IMR-90 (cell line): ENCODE measurements at regions not wholly inside any gene's neighbourhood (a gene's known extent, or its start where the extent isn't known, plus 50 kb on each side); places are given as distances from the start of the nearest gene placed in this dataset.

Source experiments
- ATAC-seq: fragments of 200-7000 bp; cut with Tn5 transposase; 2 replicates; pipeline ENCODE4 v1.9.1; 2020; ENCODE audit warnings: low read depth, mild to moderate bottlenecking, moderate library complexity
- BruUV-seq: library from RNA; stranded (reverse); fragments of 400-500 nt; replicated peaks from 2 replicates; lab custom pipeline; 2021; lab: Mats Ljungman, UMichigan
- CTCF ChIA-PET: fragments of 300-600 bp; formaldehyde crosslinking; extraction: SDS; loops from one replicate; lab custom pipeline; 2021; ENCODE audit warnings: antibody characterized with exemption; lab: Yijun Ruan, JAX
- POLR2A ChIA-PET: fragments of 300-600 bp; sonication (Branson Sonifier 250); formaldehyde crosslinking; loops from one replicate; lab custom pipeline; 2022; ENCODE audit warnings: antibody characterized with exemption; ENCODE audit not compliant: unreplicated experiment; lab: Charles Lee
- DNase-seq: peaks from one replicate; pipeline ENCODE4 v3.0.0; 2013
- H2AFZ ChIP-seq: replicated peaks from 2 replicates; pipeline ENCODE3; 2013; ENCODE audit warnings: low read length, mild to moderate bottlenecking; ENCODE audit not compliant: poor library complexity
- H2AK5ac ChIP-seq: 2 replicates; pipeline ENCODE4 v1.6.1; 2013; ENCODE audit warnings: low read depth, low read length, inconsistent platforms
- H2AK9ac ChIP-seq: replicated peaks from 2 replicates; pipeline ENCODE3; 2013; ENCODE audit warnings: mild to moderate bottlenecking, low read depth, low read length, moderate library complexity; ENCODE audit not compliant: poor library complexity
- H2BK120ac ChIP-seq: 2 replicates; pipeline ENCODE4 v1.6.1; 2013; ENCODE audit warnings: low read depth, low read length, inconsistent platforms
- H2BK15ac ChIP-seq: 3 replicates; pipeline ENCODE4 v1.6.1; 2013; ENCODE audit warnings: low read depth, low read length, inconsistent platforms
- H2BK20ac ChIP-seq: 2 replicates; pipeline ENCODE4 v1.6.1; 2013; ENCODE audit warnings: low read depth, mild to moderate bottlenecking, inconsistent platforms, low read length, moderate library complexity
- H2BK5ac ChIP-seq: 2 replicates; pipeline ENCODE4 v1.6.1; 2013; ENCODE audit warnings: mild to moderate bottlenecking, low read depth, low read length, inconsistent platforms; ENCODE audit not compliant: poor library complexity, severe bottlenecking
- H3K14ac ChIP-seq: replicated peaks from 2 replicates; pipeline ENCODE4 v1.6.1; 2013; ENCODE audit warnings: low read depth, low read length, inconsistent platforms
- H3K18ac ChIP-seq: 2 replicates; pipeline ENCODE4 v1.6.1; 2013; ENCODE audit warnings: low read depth, low read length, control low read depth
- H3K23ac ChIP-seq: 2 replicates; pipeline ENCODE4 v1.6.1; 2013; ENCODE audit warnings: low read depth, low read length, inconsistent platforms
- H3K27ac ChIP-seq: 2 replicates; pipeline ENCODE4 v1.5.1; 2013; ENCODE audit warnings: mild to moderate bottlenecking, control low read depth, low read length; ENCODE audit not compliant: insufficient read depth
- H3K27me3 ChIP-seq: 2 replicates; pipeline ENCODE4 v1.6.1; 2013; ENCODE audit warnings: low read length; ENCODE audit not compliant: control insufficient read depth, insufficient read depth
- H3K36me3 ChIP-seq: 2 replicates; pipeline ENCODE4 v1.6.1; 2013; ENCODE audit warnings: low read length, mixed read lengths; ENCODE audit not compliant: control insufficient read depth, insufficient read depth
- H3K4ac ChIP-seq: 2 replicates; pipeline ENCODE4 v1.6.1; 2013; ENCODE audit warnings: low read depth, low read length, inconsistent platforms
- H3K4me1 ChIP-seq: 2 replicates; pipeline ENCODE4 v1.6.1; 2013; ENCODE audit warnings: low read length, mixed read lengths; ENCODE audit not compliant: control insufficient read depth, insufficient read depth
- H3K4me2 ChIP-seq: 2 replicates; pipeline ENCODE4 v1.6.1; 2013; ENCODE audit warnings: low read depth, mild to moderate bottlenecking, control low read depth, low read length, moderate library complexity
- H3K4me3 ChIP-seq: 2 replicates; pipeline ENCODE4 v1.5.1; 2013; ENCODE audit warnings: low read depth, mild to moderate bottlenecking, control low read depth, low read length, moderate library complexity; ENCODE audit not compliant: insufficient read depth
- H3K56ac ChIP-seq: 2 replicates; pipeline ENCODE4 v1.6.1; 2013; ENCODE audit warnings: low read length, inconsistent platforms; ENCODE audit not compliant: insufficient read depth; ENCODE audit errors: extremely low read depth
- H3K79me1 ChIP-seq, 2 experiments: 2 replicates each; pipeline ENCODE4 v1.6.1; 2013; ENCODE audit warnings: low read length in 2 of 2, inconsistent platforms in 1 of 2, low read depth in 1 of 2
- H3K9ac ChIP-seq: 2 replicates; pipeline ENCODE4 v1.6.1; 2013; ENCODE audit warnings: low read depth, low read length, control low read depth
- H3K9me1 ChIP-seq: 2 replicates; pipeline ENCODE4 v1.6.1; 2013; ENCODE audit warnings: low read length, inconsistent platforms; ENCODE audit not compliant: insufficient read depth
- H3K9me3 ChIP-seq: 2 replicates; pipeline ENCODE4 v1.6.1; 2013; ENCODE audit warnings: low read length; ENCODE audit not compliant: control insufficient read depth, insufficient read depth
- H4K20me1 ChIP-seq: 2 replicates; pipeline ENCODE4 v1.6.1; 2013; ENCODE audit warnings: low read length, inconsistent platforms; ENCODE audit not compliant: insufficient read depth
- H4K5ac ChIP-seq: 2 replicates; pipeline ENCODE4 v1.6.1; 2013; ENCODE audit warnings: mild to moderate bottlenecking, low read depth, low read length, control low read depth
- H4K8ac ChIP-seq, 2 experiments: 2 replicates each; pipeline ENCODE4 v1.6.1; 2013; ENCODE audit warnings: low read depth in 2 of 2, low read length in 2 of 2, control low read depth in 1 of 2, inconsistent platforms in 1 of 2
- H4K91ac ChIP-seq: 2 replicates; pipeline ENCODE4 v1.6.1; 2013; ENCODE audit warnings: low read depth, low read length, inconsistent platforms; ENCODE audit not compliant: insufficient read depth
- BHLHE40 ChIP-seq: fragments of 150-350 bp; IDR thresholded peaks from 2 replicates; pipeline ENCODE4 v1.6.1; 2016; ENCODE audit warnings: mild to moderate bottlenecking, low read depth, low read length
- CEBPB ChIP-seq: IDR thresholded peaks from 2 replicates; pipeline ENCODE4 v1.6.1; 2012; ENCODE audit warnings: low read depth, low read length, improper control_type of control experiment
- CHD1 ChIP-seq: IDR thresholded peaks from 2 replicates; pipeline ENCODE4 v1.6.1; 2012; ENCODE audit warnings: low read depth, low read length, improper control_type of control experiment
- CTCF ChIP-seq: conservative IDR thresholded peaks from 2 replicates; pipeline ENCODE4 v1.5.1; 2012; ENCODE audit warnings: mild to moderate bottlenecking, low read depth, low read length, improper control_type of control experiment
- MAZ ChIP-seq: IDR thresholded peaks from 2 replicates; pipeline ENCODE4 v1.6.1; 2012; ENCODE audit warnings: low read depth, mild to moderate bottlenecking, low read length, improper control_type of control experiment, moderate library complexity, borderline replicate concordance
- MXI1 ChIP-seq: IDR thresholded peaks from 2 replicates; pipeline ENCODE4 v1.6.1; 2012; ENCODE audit warnings: low read depth, mild to moderate bottlenecking, low read length, moderate library complexity, borderline replicate concordance
- POLR2A ChIP-seq: IDR thresholded peaks from 2 replicates; pipeline ENCODE4 v1.6.1; 2012; ENCODE audit warnings: mild to moderate bottlenecking, low read depth, low read length
- RAD21 ChIP-seq: IDR thresholded peaks from 2 replicates; pipeline ENCODE4 v1.6.1; 2012; ENCODE audit warnings: low read length, improper control_type of control experiment
- RCOR1 ChIP-seq: IDR thresholded peaks from 2 replicates; pipeline ENCODE4 v1.6.1; 2012; ENCODE audit warnings: mild to moderate bottlenecking, low read length, improper control_type of control experiment; ENCODE audit not compliant: insufficient replicate concordance
- RFX5 ChIP-seq: IDR thresholded peaks from 2 replicates; pipeline ENCODE4 v1.8.0; 2012; ENCODE audit warnings: low read depth, mild to moderate bottlenecking, low read length, moderate library complexity
- USF2 ChIP-seq: fragments of 150-350 bp; IDR thresholded peaks from 2 replicates; pipeline ENCODE4 v1.6.1; 2017; ENCODE audit warnings: mild to moderate bottlenecking, antibody characterized with exemption, low read length, low read depth
- WGBS, 2 experiments: methylation state at CpG; one replicate each; pipeline versions ENCODE4 v1.1.5 to v1.1.7; 2013; ENCODE audit warnings: missing lambda C conversion rate in 2 of 2; ENCODE audit not compliant: insufficient read length in 1 of 2; ENCODE audit errors: extremely low coverage in 2 of 2; 5-methylcytosine and 5-hydroxymethylcytosine counted together
- dilution Hi-C: fragments of 300-500 bp; cut with HindIII; formaldehyde crosslinking; loops from one replicate; pipeline ENCODE4 v1.14.3; 2018; ENCODE audit warnings: low sequenced_read_pairs; ENCODE audit not compliant: unreplicated experiment
- in situ Hi-C: fragments of 300-500 bp; cut with MboI; formaldehyde crosslinking; loops from 3 replicates; pipeline ENCODE4 v1.14.3; 2019; ENCODE audit warnings: low sequenced_read_pairs, inconsistent platforms, mixed read lengths
- intact Hi-C: fragments of 100-400 bp; cut with micrococcal nuclease; formaldehyde crosslinking; loops from 2 replicates; pipeline ENCODE4 v1.10.0; 2022

GRCh38 chr5:117347280-117347679 is 772.7 kb upstream of the SEMA6A start:
- Histone ChIP-seq H3K79me1 (no peaks in the 10 kb centered on the region), H3K4me3 (no peak overlapping the region), H2BK120ac (no peak overlapping the region), H3K27me3 (no peaks in the 10 kb centered on the region), H2AK9ac (no peak overlapping the region), H3K4me2 (no peak overlapping the region), H4K91ac (no peak overlapping the region), H3K9me3 (no peaks in the 10 kb centered on the region), H3K18ac (no peak overlapping the region), H2BK15ac (no peak overlapping the region), H4K20me1 (no peaks in the 10 kb centered on the region), H3K36me3 (no peaks in the 10 kb centered on the region), H2BK20ac (no peak overlapping the region), H3K4me1 (no peaks in the 10 kb centered on the region), H4K8ac (no peak overlapping the region), H3K27ac (no peak overlapping the region), H3K4ac (no peak overlapping the region), H2AK5ac (no peak overlapping the region), H2BK5ac (no peak overlapping the region), H3K9ac (no peak overlapping the region), H3K23ac (no peak overlapping the region), H2AFZ (no peak overlapping the region), H3K14ac (no peak overlapping the region), H3K56ac (no peak overlapping the region), H3K9me1 (no peaks in the 10 kb centered on the region), H4K5ac (no peak overlapping the region)
- dilution Hi-C loops = no loop called here
- TF ChIP-seq CHD1 (no peak), RCOR1 (no peak), POLR2A (no peak), BHLHE40 (no peak), CEBPB (no peak), RFX5 (no peak), MAZ (no peak), RAD21 (no peak), USF2 (no peak), MXI1 (no peak), CTCF (no peak)
- ATAC-seq (no peak), DNase-seq (no peak)
- BruUV-seq = no TSS peak
- in situ Hi-C loops = no loop called here
- POLR2A ChIA-PET = no interaction called here
- CTCF ChIA-PET = interaction anchor here (0.5 kb wide), 1 partner anchor 1447 kb away, joined by 3 read pairs; no protein-coding TSS in a partner anchor
- intact Hi-C loops = no loop called here
- WGBS, 2 experiments = no CpG with 5 or more reads among the region's 2 CpGs
